Stimulated activated naive B cell treated with anti-CD40 and anti-IgM and Interleukin-4, amounts not matched to agents 10 μg/mL and 1 μg/mL and 100 μg/mL, for 72 hours (primary cell): ENCODE measurements at regions not wholly inside any gene's neighbourhood (a gene's known extent, or its start where the extent isn't known, plus 50 kb on each side); places are given as distances from the start of the nearest gene placed in this dataset.

ENCODE experiments used
- ATAC-seq, 2 donors: fragments of 150-1000 bp; cut with Tn5 transposase; replicated peaks; 2 replicates each; pipeline ENCODE4 v1.10.0; 2021; ENCODE audit warnings: moderate library complexity in 1 of 2
- DNase-seq: peaks from one replicate; pipeline ENCODE4 v3.0.0; 2021
- H3K27ac Mint-ChIP-seq: one replicate; pipeline ENCODE4 v1.8.0; 2022; ENCODE audit warnings: mild to moderate bottlenecking, mixed read lengths
- H3K27me3 Mint-ChIP-seq, 2 donors: one replicate each; pipeline ENCODE4 v1.8.0; 2022; ENCODE audit warnings: mixed read lengths in 2 of 2
- H3K36me3 Mint-ChIP-seq, 2 donors: one replicate each; pipeline ENCODE4 v1.8.0; 2022; ENCODE audit warnings: mixed read lengths in 2 of 2, mild to moderate bottlenecking in 1 of 2
- H3K4me1 Mint-ChIP-seq, 2 donors: one replicate each; pipeline ENCODE4 v1.8.0; 2022; ENCODE audit warnings: mixed read lengths in 2 of 2, mild to moderate bottlenecking in 1 of 2
- H3K4me3 Mint-ChIP-seq, 2 donors: one replicate each; pipeline ENCODE4 v1.8.0; 2022; ENCODE audit warnings: mild to moderate bottlenecking in 2 of 2, mixed read lengths in 2 of 2, moderate library complexity in 1 of 2
- H3K9me3 Mint-ChIP-seq, 2 donors: one replicate each; pipeline ENCODE4 v1.8.0; 2022; ENCODE audit warnings: mixed read lengths in 2 of 2, mild to moderate bottlenecking in 1 of 2

GRCh38 chr14:42001431-42001830, 394.8 kb downstream of the LRFN5 start:
- ATAC-seq: no peak
- no peak for DNase-seq
- Mint-ChIP-seq H3K36me3 (no peaks in the 10 kb centered on the region), H3K27ac (no peak overlapping the region), H3K9me3 (no peaks in the 10 kb centered on the region), H3K4me3 (no peak overlapping the region), H3K4me1 (no peaks in the 10 kb centered on the region), H3K27me3 (no peaks in the 10 kb centered on the region)

GRCh38 chr14:42000450-42000849, 393.8 kb downstream of the LRFN5 start:
- H3K9me3 Mint-ChIP-seq: no peaks in the 10 kb centered on the region
- ATAC-seq: no peak
- no peaks in the 10 kb centered on the region for H3K27me3 Mint-ChIP-seq
- H3K27ac Mint-ChIP-seq: no peak overlapping the region
- no peak for DNase-seq
- no peak overlapping the region for H3K4me3 Mint-ChIP-seq
- H3K4me1 Mint-ChIP-seq: no peaks in the 10 kb centered on the region
- no peaks in the 10 kb centered on the region for H3K36me3 Mint-ChIP-seq

GRCh38 chr14:41993687-41994086, 387.0 kb downstream of the LRFN5 start:
- H3K9me3 Mint-ChIP-seq: peaks cover 2 to 4% of the 10 kb centered on the region in 2 donors
- no peaks in the 10 kb centered on the region for H3K27me3 Mint-ChIP-seq
- no peak for DNase-seq
- H3K4me1 Mint-ChIP-seq: peaks cover 0 to 3% of the 10 kb centered on the region in 2 donors
- H3K27ac Mint-ChIP-seq: no peak overlapping the region
- no peak overlapping the region for H3K4me3 Mint-ChIP-seq
- no peaks in the 10 kb centered on the region for H3K36me3 Mint-ChIP-seq
- ATAC-seq: peak; percentile 62 to 72

GRCh38 chr14:41986700-41987099, 380.0 kb downstream of the LRFN5 start:
- no peak overlapping the region for H3K4me3 Mint-ChIP-seq
- DNase-seq: no peak
- no peaks in the 10 kb centered on the region for H3K36me3 Mint-ChIP-seq
- H3K4me1 Mint-ChIP-seq: peaks cover 0 to 6% of the 10 kb centered on the region in 2 donors
- peak overlapping the region; percentile 80 for H3K27ac Mint-ChIP-seq
- ATAC-seq: peak; percentile 70 to 85
- H3K27me3 Mint-ChIP-seq: no peaks in the 10 kb centered on the region
- peaks cover 0 to 4% of the 10 kb centered on the region in 2 donors for H3K9me3 Mint-ChIP-seq

- peak; percentile 73 to 79 for ATAC-seq
- Mint-ChIP-seq H3K4me1 (peaks cover 0 to 6% of the 10 kb centered on the region in 2 donors), H3K9me3 (peaks cover 0 to 6% of the 10 kb centered on the region in 2 donors), H3K36me3 (no peaks in the 10 kb centered on the region), H3K27ac (peak overlapping the region; percentile 80), H3K27me3 (no peaks in the 10 kb centered on the region), H3K4me3 (peak overlapping the region in 1 of 2 donors; percentile 30)
- no peak for DNase-seq
Measured at GRCh38 chr14:41986083-41986645, 379.5 kb downstream of the LRFN5 start.

GRCh38 chr14:41973178-41973577, 366.5 kb downstream of the LRFN5 start:
- ATAC-seq: peak; percentile 50 to 68
- no peak for DNase-seq
- H3K4me1 Mint-ChIP-seq: no peaks in the 10 kb centered on the region
- no peaks in the 10 kb centered on the region for H3K27me3 Mint-ChIP-seq
- no peak overlapping the region for H3K27ac Mint-ChIP-seq
- H3K9me3 Mint-ChIP-seq: peaks cover 12 to 13% of the 10 kb centered on the region in 2 donors
- peaks cover 0 to 3% of the 10 kb centered on the region in 2 donors for H3K36me3 Mint-ChIP-seq
- no peak overlapping the region for H3K4me3 Mint-ChIP-seq

- no peak overlapping the region for H3K4me3 Mint-ChIP-seq
- H3K27me3 Mint-ChIP-seq: no peaks in the 10 kb centered on the region
- peaks cover 12 to 13% of the 10 kb centered on the region in 2 donors for H3K9me3 Mint-ChIP-seq
- ATAC-seq (no peak), DNase-seq (no peak)
- H3K27ac Mint-ChIP-seq: no peak overlapping the region
- H3K4me1 Mint-ChIP-seq: no peaks in the 10 kb centered on the region
- peaks cover 0 to 3% of the 10 kb centered on the region in 2 donors for H3K36me3 Mint-ChIP-seq
Measured at GRCh38 chr14:41972531-41972930, 365.9 kb downstream of the LRFN5 start.

- DNase-seq (no peak), ATAC-seq (no peak)
- H3K9me3 Mint-ChIP-seq: no peaks in the 10 kb centered on the region
- no peaks in the 10 kb centered on the region for H3K27me3 Mint-ChIP-seq
- no peak overlapping the region for H3K4me3 Mint-ChIP-seq
- H3K27ac Mint-ChIP-seq: no peak overlapping the region
- H3K36me3 Mint-ChIP-seq: no peaks in the 10 kb centered on the region
- no peaks in the 10 kb centered on the region for H3K4me1 Mint-ChIP-seq
Measured at GRCh38 chr14:41960281-41960680, 353.6 kb downstream of the LRFN5 start.

GRCh38 chr14:41957459-41957858, 350.8 kb downstream of the LRFN5 start:
- H3K4me1 Mint-ChIP-seq: no peaks in the 10 kb centered on the region
- DNase-seq (no peak), ATAC-seq (no peak)
- H3K27me3 Mint-ChIP-seq: no peaks in the 10 kb centered on the region
- no peaks in the 10 kb centered on the region for H3K9me3 Mint-ChIP-seq
- H3K27ac Mint-ChIP-seq: no peak overlapping the region
- H3K36me3 Mint-ChIP-seq: no peaks in the 10 kb centered on the region
- H3K4me3 Mint-ChIP-seq: no peak overlapping the region
